Heart left ventricle (tissue), 16 donors: ENCODE measurements at regions not wholly inside any gene's neighbourhood (a gene's known extent, or its start where the extent isn't known, plus 50 kb on each side); places are given as distances from the start of the nearest gene placed in this dataset.

Experiments
- ATAC-seq, 4 donors: fragments of 200-7000 bp; cut with Tn5 transposase; one replicate each; pipeline ENCODE4 v1.9.1; 2020 to 2022; ENCODE audit warnings: moderate library complexity in 4 of 4, mild to moderate bottlenecking in 3 of 4, moderate number of reproducible peaks in 1 of 4
- DNase-seq, 5 donors: peaks; one replicate each; pipeline ENCODE4 v3.0.0-alpha.2; 2020
- H3K27ac ChIP-seq, 12 donors: fragments of 200-600 bp; sonication (generic) in 4 of 12; one replicate each; pipeline versions ENCODE4 v1.5.0 to v1.8.0; 2016 to 2022; ENCODE audit warnings: mild to moderate bottlenecking in 2 of 12
- H3K27me3 ChIP-seq, 9 donors: fragments of 200-600 bp; sonication (generic) in 2 of 9; one replicate each; pipeline versions ENCODE4 v1.5.1 to v1.8.0; 2016 to 2022; ENCODE audit warnings: mild to moderate bottlenecking in 3 of 9
- H3K36me3 ChIP-seq, 9 donors: fragments of 200-600 bp; sonication (generic) in 2 of 9; one replicate each; pipeline versions ENCODE4 v1.5.0 to v1.8.0; 2018 to 2022; ENCODE audit warnings: mild to moderate bottlenecking in 2 of 9
- H3K4me1 ChIP-seq, 12 donors: fragments of 200-600 bp; sonication (generic) in 4 of 12; one replicate each; pipeline versions ENCODE4 v1.5.0 to v1.8.0; 2016 to 2022; ENCODE audit warnings: mild to moderate bottlenecking in 3 of 12
- H3K4me3 ChIP-seq, 12 donors: fragments of 200-600 bp; sonication (generic) in 4 of 12; one replicate each; pipeline versions ENCODE4 v1.5.0 to v1.8.0; 2017 to 2022; ENCODE audit warnings: mild to moderate bottlenecking in 9 of 12, moderate library complexity in 4 of 12
- H3K9me3 ChIP-seq, 12 donors: fragments of 200-600 bp; sonication (generic) in 4 of 12; one replicate each; pipeline versions ENCODE4 v1.5.0 to v1.8.0; 2016 to 2022; ENCODE audit warnings: mild to moderate bottlenecking in 1 of 12
- POLR2A ChIP-seq, 2 donors: fragments of 450-650 bp; IDR thresholded peaks; one replicate each; pipeline ENCODE4 v1.6.1; 2017; ENCODE audit warnings: antibody characterized with exemption in 2 of 2, mild to moderate bottlenecking in 2 of 2, moderate library complexity in 2 of 2
- WGBS, 4 donors: extraction: QIAGEN DNeasy Blood & Tissue Kit in 2 of 4; methylation state at CpG; one replicate each; pipeline versions ENCODE4 v1.1.5 to v1.1.7; 2013 to 2018; 5-methylcytosine and 5-hydroxymethylcytosine counted together
- intact Hi-C, 10 donors: fragments of 100-400 bp; cut with DNase I; formaldehyde crosslinking; loops; one replicate each; pipeline versions ENCODE4 v1.11.1 to v1.14.2; 2022
- TF ChIP-seq, protein P1 (sequence below), 12 donors: fragments of 200-600 bp; sonication (generic) in 4 of 12; IDR thresholded peaks; one replicate each; pipeline versions ENCODE4 v1.5.0 to v1.8.0; 2018 to 2022; ENCODE audit warnings: antibody characterized with exemption in 12 of 12, mild to moderate bottlenecking in 5 of 12
- donor health status: ischemic (EF 13 %, LVEDD 7.1; RV severe dilation, severe dysfunction).
- donor health status: healthy with polysubstance abuse.
- donor health status: DM: no; HTN: yes; CAD: no.
- donor health status: DM: no; HTN: no; CAD: no.
- donor health status: ischemic (EF 25% LVEDD 6.9; RV normal size, moderate dysfunction).
- donor health status: ischemic (EF 25% LVEDD 5.7; RV mildly dilated, moderate dysfunction).
- donor health status: healthy.
- donor health status: DM: yes; HTN: yes; CAD: no.
- donor health status: ischemic (EF 35%, LVEDD 5.7; RV mildly dilated, moderate dysfunction).
- donor health status: nonischemic (EF 11% LVEDD 7.7; RV severe dilation, severe dysfunction).
- donor health status: DM: yes; HTN: yes; CAD: no.
- donor health status: PGD.
- donor health status: ischemic (EF 29% LVEDD 5.4; RV normal size, mild dysfunction).
- donor health status: nonischemic (EF 23%, LVEDD 6.1; RV moderate dilation, normal function).

DNA sequence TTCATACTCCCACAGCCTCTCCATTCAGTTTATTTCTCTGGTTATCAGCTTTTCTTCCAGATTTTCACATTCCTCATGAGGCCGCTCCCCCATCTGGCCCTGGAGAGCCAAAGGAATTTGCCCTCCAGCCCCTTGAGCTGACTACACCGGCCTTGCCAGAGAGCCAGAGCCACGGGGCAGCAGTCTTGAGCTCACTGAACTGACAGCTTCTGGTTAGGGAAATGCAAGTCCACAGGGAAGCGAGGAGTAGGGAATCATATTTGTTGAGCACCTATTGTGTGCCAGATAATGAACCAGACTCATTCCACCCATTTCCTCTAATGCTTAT lies 102.4 kb downstream of the ABCC12 start:
- no peak for TF ChIP-seq POLR2A (IDR thresholded peaks at IDR 0.05)
- TF ChIP-seq, protein P1, sequence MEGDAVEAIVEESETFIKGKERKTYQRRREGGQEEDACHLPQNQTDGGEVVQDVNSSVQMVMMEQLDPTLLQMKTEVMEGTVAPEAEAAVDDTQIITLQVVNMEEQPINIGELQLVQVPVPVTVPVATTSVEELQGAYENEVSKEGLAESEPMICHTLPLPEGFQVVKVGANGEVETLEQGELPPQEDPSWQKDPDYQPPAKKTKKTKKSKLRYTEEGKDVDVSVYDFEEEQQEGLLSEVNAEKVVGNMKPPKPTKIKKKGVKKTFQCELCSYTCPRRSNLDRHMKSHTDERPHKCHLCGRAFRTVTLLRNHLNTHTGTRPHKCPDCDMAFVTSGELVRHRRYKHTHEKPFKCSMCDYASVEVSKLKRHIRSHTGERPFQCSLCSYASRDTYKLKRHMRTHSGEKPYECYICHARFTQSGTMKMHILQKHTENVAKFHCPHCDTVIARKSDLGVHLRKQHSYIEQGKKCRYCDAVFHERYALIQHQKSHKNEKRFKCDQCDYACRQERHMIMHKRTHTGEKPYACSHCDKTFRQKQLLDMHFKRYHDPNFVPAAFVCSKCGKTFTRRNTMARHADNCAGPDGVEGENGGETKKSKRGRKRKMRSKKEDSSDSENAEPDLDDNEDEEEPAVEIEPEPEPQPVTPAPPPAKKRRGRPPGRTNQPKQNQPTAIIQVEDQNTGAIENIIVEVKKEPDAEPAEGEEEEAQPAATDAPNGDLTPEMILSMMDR (IDR thresholded peaks at IDR 0.05) = no peak
- Histone ChIP-seq H3K36me3 (no peaks in the 10 kb centered on the region), H3K27me3 (peaks cover 0 to 5% (median 0%) of the 10 kb centered on the region in 9 donors), H3K4me1 (peaks cover 0 to 23% (median 4%) of the 10 kb centered on the region in 12 donors), H3K4me3 (no peak overlapping the region), H3K9me3 (no peaks in the 10 kb centered on the region), H3K27ac (no peak overlapping the region)
- intact Hi-C loops = loop anchor here in 7 of 10 donors (5.0 to 10.0 kb wide), 6 partner anchors 104 to 1019 kb away; partner anchors contain the start of genes NETO2 (in 4 of the 7) and ABCC12 (in 1 of the 7)
- WGBS, 4 donors = 41 to 72% (median 52%) methylated on average over 4 of the region's 4 CpGs
- DNase-seq (no peak), ATAC-seq (no peak)

DNA sequence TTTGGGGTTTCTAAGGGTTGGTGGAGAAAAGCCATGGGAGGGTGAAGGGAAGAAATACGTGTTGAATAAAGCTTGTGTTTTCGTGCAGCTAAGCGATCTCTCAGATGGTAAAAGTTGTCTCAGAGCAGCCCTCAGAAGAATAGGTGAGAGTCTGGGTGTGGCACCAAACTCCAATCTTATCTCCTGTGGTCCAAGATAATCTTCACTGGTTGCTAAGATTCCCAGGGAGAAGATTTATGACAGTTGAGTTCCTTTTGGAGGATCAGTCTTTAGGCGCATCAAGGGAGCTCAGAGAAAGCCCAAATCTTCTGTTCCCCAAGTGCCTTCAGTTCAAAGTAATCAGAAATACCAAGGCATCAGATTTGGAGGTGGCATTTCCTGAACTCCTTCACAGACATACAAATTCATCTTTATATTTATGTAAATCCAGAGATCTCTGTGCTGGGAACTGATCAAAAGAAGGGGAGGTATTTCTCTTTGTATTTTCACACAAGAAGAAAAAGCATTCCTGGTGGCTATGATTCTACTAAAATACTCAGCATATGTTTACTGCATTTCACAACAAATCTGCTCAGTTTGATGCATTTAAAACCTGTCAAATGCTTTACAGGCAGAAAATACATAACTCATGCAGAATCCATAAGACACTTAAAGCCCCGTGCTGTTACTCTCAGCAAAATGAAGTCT lies 102.9 kb downstream of the ABCC12 start:
- H3K9me3 ChIP-seq = no peaks in the 10 kb centered on the region
- peaks cover 0 to 5% (median 0%) of the 10 kb centered on the region in 9 donors for H3K27me3 ChIP-seq
- H3K4me1 ChIP-seq = peaks cover 0 to 23% (median 4%) of the 10 kb centered on the region in 12 donors
- WGBS, 4 donors = 75 to 83% (median 80%) methylated on average over 5 of the region's 5 CpGs
- TF ChIP-seq, protein P1 (IDR thresholded peaks at IDR 0.05) = no peak
- no peak for TF ChIP-seq POLR2A (IDR thresholded peaks at IDR 0.05)
- ATAC-seq = no peak
- intact Hi-C loops = loop anchor here in 7 of 10 donors (5.0 to 10.0 kb wide), 6 partner anchors 104 to 1018 kb away; partner anchors contain the start of genes NETO2 (in 4 of the 7) and ABCC12 (in 1 of the 7)
- no peak for DNase-seq
- no peak overlapping the region for H3K4me3 ChIP-seq
- H3K36me3 ChIP-seq = no peaks in the 10 kb centered on the region
- H3K27ac ChIP-seq = no peak overlapping the region

DNA sequence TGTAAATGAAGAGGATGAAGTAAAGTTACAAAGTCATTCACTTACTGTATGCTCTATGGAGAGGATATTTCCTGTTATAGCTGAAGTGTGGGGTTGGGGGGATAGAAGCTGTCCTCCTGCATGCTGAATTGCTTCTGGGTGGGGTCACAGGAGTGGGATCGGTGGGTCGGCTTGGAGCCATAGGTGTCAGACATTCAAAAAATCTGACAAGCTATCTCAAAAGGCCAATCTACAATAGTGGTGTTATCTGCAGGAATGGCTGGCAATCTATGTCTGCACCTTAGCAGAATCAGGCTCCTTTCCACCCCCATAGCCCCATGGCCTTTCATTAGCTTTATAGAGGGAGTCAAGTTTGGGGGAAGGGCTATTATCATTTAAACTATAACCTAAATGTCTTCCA lies 104.9 kb downstream of the ABCC12 start:
- WGBS, 4 donors = 69 to 92% (median 79%) methylated on average over 2 of the region's 2 CpGs
- H3K27ac ChIP-seq = no peak overlapping the region
- H3K4me3 ChIP-seq = no peak overlapping the region
- peaks cover 0 to 5% (median 0%) of the 10 kb centered on the region in 9 donors for H3K27me3 ChIP-seq
- DNase-seq = no peak
- intact Hi-C loops = loop anchor here in 7 of 10 donors (5.0 to 10.0 kb wide), 6 partner anchors 106 to 1016 kb away; partner anchors contain the start of genes NETO2 (in 4 of the 7) and ABCC12 (in 1 of the 7)
- TF ChIP-seq POLR2A (IDR thresholded peaks at IDR 0.05) = no peak
- TF ChIP-seq, protein P1 (IDR thresholded peaks at IDR 0.05) = no peak
- no peaks in the 10 kb centered on the region for H3K36me3 ChIP-seq
- H3K4me1 ChIP-seq = peaks cover 0 to 23% (median 4%) of the 10 kb centered on the region in 12 donors
- no peaks in the 10 kb centered on the region for H3K9me3 ChIP-seq
- ATAC-seq = no peak

DNA sequence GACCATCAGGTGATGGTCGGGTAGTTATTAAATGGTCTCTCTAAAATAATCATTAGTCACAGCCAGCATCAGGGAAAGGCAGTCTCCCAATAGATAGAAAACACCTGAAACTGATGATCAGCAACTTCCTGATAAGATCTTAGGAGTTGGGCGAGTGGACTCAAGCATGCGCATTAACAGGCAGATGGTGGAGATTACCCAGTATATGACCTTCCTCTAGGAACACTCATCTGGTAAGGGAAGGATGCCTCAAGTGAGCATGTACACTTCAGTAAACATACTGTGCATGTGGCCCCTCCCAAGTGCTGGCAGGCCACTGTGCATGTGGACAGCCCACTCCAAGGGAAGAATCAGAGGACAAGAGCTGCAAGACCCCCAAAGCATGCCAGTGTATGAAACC lies 105.9 kb downstream of the ABCC12 start:
- Histone ChIP-seq H3K4me3 (no peak overlapping the region), H3K36me3 (no peaks in the 10 kb centered on the region), H3K4me1 (peaks cover 0 to 19% (median 3%) of the 10 kb centered on the region in 12 donors), H3K27me3 (peaks cover 0 to 5% (median 0%) of the 10 kb centered on the region in 9 donors), H3K27ac (no peak overlapping the region), H3K9me3 (no peaks in the 10 kb centered on the region)
- intact Hi-C loops = loop anchor here in 7 of 10 donors (5.0 to 10.0 kb wide), 6 partner anchors 107 to 1015 kb away; partner anchors contain the start of genes NETO2 (in 4 of the 7) and ABCC12 (in 1 of the 7)
- TF ChIP-seq POLR2A (IDR thresholded peaks at IDR 0.05) = no peak
- TF ChIP-seq, protein P1 (IDR thresholded peaks at IDR 0.05) = no peak
- 76 to 83% (median 81%) methylated on average over 3 of the region's 3 CpGs for WGBS, 4 donors
- ATAC-seq (no peak), DNase-seq (no peak)
